Activated CD4-positive, alpha-beta memory T cell treated with anti-CD3 and anti-CD28 coated beads, Interleukin-2, amount 10 ng/mL, durations not matched to agents 7 days and 5 days (primary cell): ENCODE measurements at regions not wholly inside any gene's neighbourhood (a gene's known extent, or its start where the extent isn't known, plus 50 kb on each side); places are given as distances from the start of the nearest gene placed in this dataset.

Experiments used
- CTCF ChIA-PET: fragments of 350-600 bp; sonication (Branson Sonifier 250); formaldehyde crosslinking; loops from one replicate; lab custom pipeline; 2021; ENCODE audit warnings: antibody characterized with exemption, inconsistent platforms; lab: Charles Lee
- POLR2A ChIA-PET: fragments of 350-600 bp; sonication (Branson Sonifier 250); formaldehyde crosslinking; loops from one replicate; lab custom pipeline; 2021; ENCODE audit warnings: antibody characterized with exemption; lab: Charles Lee
- DNase-seq: peaks from one replicate; pipeline ENCODE4 v3.0.0-alpha.2; 2020
- H3K27ac Mint-ChIP-seq: one replicate; pipeline ENCODE4 v1.8.0; 2021; ENCODE audit warnings: mild to moderate bottlenecking, mixed read lengths
- H3K27me3 Mint-ChIP-seq: one replicate; pipeline ENCODE4 v1.8.0; 2021; ENCODE audit warnings: mixed read lengths
- H3K36me3 Mint-ChIP-seq: one replicate; pipeline ENCODE4 v1.8.0; 2021; ENCODE audit warnings: low read depth, mixed read lengths
- H3K4me1 Mint-ChIP-seq: one replicate; pipeline ENCODE4 v1.8.0; 2021; ENCODE audit warnings: mixed read lengths
- H3K4me3 Mint-ChIP-seq: one replicate; pipeline ENCODE4 v1.8.0; 2021; ENCODE audit warnings: mild to moderate bottlenecking, mixed read lengths
- H3K9me3 Mint-ChIP-seq: one replicate; pipeline ENCODE4 v1.8.0; 2021; ENCODE audit warnings: mixed read lengths

- Mint-ChIP-seq H3K4me3 (no peak overlapping the region), H3K27me3 (no peaks in the 10 kb centered on the region), H3K9me3 (no peaks in the 10 kb centered on the region), H3K36me3 (no peaks in the 10 kb centered on the region), H3K4me1 (no peaks in the 10 kb centered on the region), H3K27ac (no peak overlapping the region)
- POLR2A ChIA-PET = no interaction called here
- CTCF ChIA-PET = no interaction called here
- DNase-seq = no peak
Measured at GRCh38 chr15:52879904-52880303, 89.8 kb upstream of the ONECUT1 start.

GRCh38 chr15:52879145-52879544, 89.0 kb upstream of the ONECUT1 start:
- CTCF ChIA-PET = no interaction called here
- H3K4me3 Mint-ChIP-seq = no peak overlapping the region
- no peaks in the 10 kb centered on the region for H3K27me3 Mint-ChIP-seq
- POLR2A ChIA-PET = no interaction called here
- no peak overlapping the region for H3K27ac Mint-ChIP-seq
- H3K4me1 Mint-ChIP-seq = no peaks in the 10 kb centered on the region
- no peak for DNase-seq
- H3K36me3 Mint-ChIP-seq = no peaks in the 10 kb centered on the region
- H3K9me3 Mint-ChIP-seq = no peaks in the 10 kb centered on the region

- H3K36me3 Mint-ChIP-seq = no peaks in the 10 kb centered on the region
- no peak overlapping the region for H3K4me3 Mint-ChIP-seq
- no peak overlapping the region for H3K27ac Mint-ChIP-seq
- POLR2A ChIA-PET = no interaction called here
- no peak for DNase-seq
- H3K4me1 Mint-ChIP-seq = no peaks in the 10 kb centered on the region
- no peaks in the 10 kb centered on the region for H3K9me3 Mint-ChIP-seq
- CTCF ChIA-PET = no interaction called here
- no peaks in the 10 kb centered on the region for H3K27me3 Mint-ChIP-seq
Measured at GRCh38 chr15:52876991-52877663, 87.0 kb upstream of the ONECUT1 start.

GRCh38 chr15:52872036-52872818, 82.1 kb upstream of the ONECUT1 start:
- no peak overlapping the region for H3K4me3 Mint-ChIP-seq
- H3K27ac Mint-ChIP-seq = no peak overlapping the region
- no peaks in the 10 kb centered on the region for H3K4me1 Mint-ChIP-seq
- ChIA-PET CTCF (no interaction called here), POLR2A (no interaction called here)
- DNase-seq = no peak
- H3K27me3 Mint-ChIP-seq = peaks cover 4% of the 10 kb centered on the region
- H3K9me3 Mint-ChIP-seq = no peaks in the 10 kb centered on the region
- no peaks in the 10 kb centered on the region for H3K36me3 Mint-ChIP-seq

- H3K36me3 Mint-ChIP-seq = no peaks in the 10 kb centered on the region
- no peaks in the 10 kb centered on the region for H3K4me1 Mint-ChIP-seq
- no peak overlapping the region for H3K27ac Mint-ChIP-seq
- DNase-seq = no peak
- ChIA-PET POLR2A (no interaction called here), CTCF (no interaction called here)
- peaks cover 4% of the 10 kb centered on the region for H3K27me3 Mint-ChIP-seq
- no peak overlapping the region for H3K4me3 Mint-ChIP-seq
- H3K9me3 Mint-ChIP-seq = no peaks in the 10 kb centered on the region
Measured at GRCh38 chr15:52870015-52870414, 79.9 kb upstream of the ONECUT1 start.

- DNase-seq = no peak
- H3K27ac Mint-ChIP-seq = no peak overlapping the region
- no peaks in the 10 kb centered on the region for H3K36me3 Mint-ChIP-seq
- H3K4me1 Mint-ChIP-seq = no peaks in the 10 kb centered on the region
- H3K9me3 Mint-ChIP-seq = no peaks in the 10 kb centered on the region
- POLR2A ChIA-PET = no interaction called here
- H3K4me3 Mint-ChIP-seq = no peak overlapping the region
- CTCF ChIA-PET = no interaction called here
- H3K27me3 Mint-ChIP-seq = peaks cover 6% of the 10 kb centered on the region
Measured at GRCh38 chr15:52866698-52867097, 76.6 kb upstream of the ONECUT1 start.

GRCh38 chr15:52862677-52863076, 72.5 kb upstream of the ONECUT1 start:
- ChIA-PET CTCF (no interaction called here), POLR2A (no interaction called here)
- no peaks in the 10 kb centered on the region for H3K36me3 Mint-ChIP-seq
- no peak for DNase-seq
- peaks cover 2% of the 10 kb centered on the region for H3K27me3 Mint-ChIP-seq
- no peaks in the 10 kb centered on the region for H3K4me1 Mint-ChIP-seq
- H3K4me3 Mint-ChIP-seq = no peak overlapping the region
- H3K27ac Mint-ChIP-seq = no peak overlapping the region
- H3K9me3 Mint-ChIP-seq = no peaks in the 10 kb centered on the region

- DNase-seq = no peak
- POLR2A ChIA-PET = no interaction called here
- H3K36me3 Mint-ChIP-seq = no peaks in the 10 kb centered on the region
- H3K4me3 Mint-ChIP-seq = no peak overlapping the region
- H3K4me1 Mint-ChIP-seq = no peaks in the 10 kb centered on the region
- H3K27me3 Mint-ChIP-seq = peaks cover 3% of the 10 kb centered on the region
- H3K27ac Mint-ChIP-seq = no peak overlapping the region
- CTCF ChIA-PET = no interaction called here
- no peaks in the 10 kb centered on the region for H3K9me3 Mint-ChIP-seq
Measured at GRCh38 chr15:52858782-52859176, 68.6 kb upstream of the ONECUT1 start.

- peaks cover 3% of the 10 kb centered on the region for H3K27me3 Mint-ChIP-seq
- no peaks in the 10 kb centered on the region for H3K9me3 Mint-ChIP-seq
- ChIA-PET POLR2A (no interaction called here), CTCF (no interaction called here)
- H3K4me1 Mint-ChIP-seq = no peaks in the 10 kb centered on the region
- no peak overlapping the region for H3K27ac Mint-ChIP-seq
- H3K4me3 Mint-ChIP-seq = no peak overlapping the region
- no peak for DNase-seq
- H3K36me3 Mint-ChIP-seq = no peaks in the 10 kb centered on the region
Measured at GRCh38 chr15:52857937-52858781, 68.0 kb upstream of the ONECUT1 start.

GRCh38 chr15:52857471-52857870, 67.3 kb upstream of the ONECUT1 start:
- Mint-ChIP-seq H3K36me3 (no peaks in the 10 kb centered on the region), H3K9me3 (no peaks in the 10 kb centered on the region), H3K4me1 (no peaks in the 10 kb centered on the region), H3K4me3 (no peak overlapping the region), H3K27me3 (peaks cover 3% of the 10 kb centered on the region), H3K27ac (no peak overlapping the region)
- ChIA-PET CTCF (no interaction called here), POLR2A (no interaction called here)
- DNase-seq = no peak

GRCh38 chr15:52856286-52856685, 66.2 kb upstream of the ONECUT1 start:
- Mint-ChIP-seq H3K4me3 (no peak overlapping the region), H3K9me3 (no peaks in the 10 kb centered on the region), H3K27ac (no peak overlapping the region), H3K27me3 (peaks cover 3% of the 10 kb centered on the region), H3K36me3 (no peaks in the 10 kb centered on the region), H3K4me1 (no peaks in the 10 kb centered on the region)
- no peak for DNase-seq
- CTCF ChIA-PET = no interaction called here
- POLR2A ChIA-PET = no interaction called here

GRCh38 chr15:52855157-52855556, 65.0 kb upstream of the ONECUT1 start:
- no peak for DNase-seq
- no peaks in the 10 kb centered on the region for H3K36me3 Mint-ChIP-seq
- no peaks in the 10 kb centered on the region for H3K9me3 Mint-ChIP-seq
- H3K27ac Mint-ChIP-seq = no peak overlapping the region
- ChIA-PET CTCF (no interaction called here), POLR2A (no interaction called here)
- H3K4me3 Mint-ChIP-seq = no peak overlapping the region
- no peaks in the 10 kb centered on the region for H3K4me1 Mint-ChIP-seq
- H3K27me3 Mint-ChIP-seq = peaks cover 3% of the 10 kb centered on the region

GRCh38 chr15:52844823-52845222, 54.7 kb upstream of the ONECUT1 start:
- no peak for DNase-seq
- Mint-ChIP-seq H3K27me3 (peaks cover 5% of the 10 kb centered on the region), H3K4me3 (no peak overlapping the region), H3K4me1 (no peaks in the 10 kb centered on the region), H3K36me3 (no peaks in the 10 kb centered on the region), H3K27ac (no peak overlapping the region), H3K9me3 (no peaks in the 10 kb centered on the region)
- POLR2A ChIA-PET = no interaction called here
- CTCF ChIA-PET = no interaction called here
